ENCODE measurements at regions not wholly inside any gene's neighbourhood (a gene's known extent, or its start where the extent isn't known, plus 50 kb on each side); places are given as distances from the start of the nearest gene placed in this dataset.

DNA sequence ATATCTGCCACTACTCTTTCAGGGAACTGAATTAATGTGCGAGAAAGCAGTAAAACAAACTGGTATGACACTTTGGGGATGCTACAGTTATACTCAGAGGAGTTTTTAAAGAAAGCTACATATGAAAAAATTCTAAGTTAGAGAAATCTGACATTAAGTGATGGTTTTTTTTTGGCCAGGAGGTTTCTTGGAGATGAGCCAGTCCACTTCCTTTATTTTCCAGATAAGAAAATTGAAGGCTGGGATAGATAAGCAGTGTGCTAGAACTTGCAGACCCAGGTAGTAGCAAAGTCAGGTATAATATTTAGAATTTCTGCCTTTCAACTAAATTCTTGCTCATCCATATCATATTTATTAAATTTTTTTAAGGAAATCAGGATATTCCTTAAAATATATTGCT is 106.8 kb downstream of the FAT4 start:
- TF ChIP-seq CTCF (IDR thresholded peaks at IDR 0.05) (no peak), EP300 (IDR thresholded peaks at IDR 0.05) (no peak), POLR2A (IDR thresholded peaks at IDR 0.05) (no peak)
- Histone ChIP-seq H3K4me3 (no peak overlapping the region), H3K27ac (no peak overlapping the region), H3K4me1 (ENCODE audit: insufficient read depth) (no peaks in the 10 kb centered on the region), H3K36me3 (no peaks in the 10 kb centered on the region), H3K27me3 (no peaks in the 10 kb centered on the region), H3K9me3 (no peaks in the 10 kb centered on the region)
- DNase-seq = no peak
- intact Hi-C loops (cut with DNase I) = no loop called here
- 79 to 87% (median 86%) methylated on average over 1 of the region's 1 CpG for WGBS, 3 donors

GRCh38 chr4:125423124-125423523 is 108.4 kb downstream of the FAT4 start:
- no peak overlapping the region for H3K27ac ChIP-seq
- no peaks in the 10 kb centered on the region for H3K36me3 ChIP-seq
- no peak for DNase-seq
- WGBS, 3 donors = 97 to 98% (median 98%) methylated on average over 2 of the region's 2 CpGs
- TF ChIP-seq EP300 (IDR thresholded peaks at IDR 0.05) = no peak
- TF ChIP-seq CTCF (IDR thresholded peaks at IDR 0.05) = no peak
- TF ChIP-seq POLR2A (IDR thresholded peaks at IDR 0.05) = no peak
- H3K4me1 ChIP-seq (ENCODE audit: insufficient read depth) = no peaks in the 10 kb centered on the region
- no peak overlapping the region for H3K4me3 ChIP-seq
- H3K27me3 ChIP-seq = no peaks in the 10 kb centered on the region
- H3K9me3 ChIP-seq = no peaks in the 10 kb centered on the region
- intact Hi-C loops (cut with DNase I) = no loop called here

DNA sequence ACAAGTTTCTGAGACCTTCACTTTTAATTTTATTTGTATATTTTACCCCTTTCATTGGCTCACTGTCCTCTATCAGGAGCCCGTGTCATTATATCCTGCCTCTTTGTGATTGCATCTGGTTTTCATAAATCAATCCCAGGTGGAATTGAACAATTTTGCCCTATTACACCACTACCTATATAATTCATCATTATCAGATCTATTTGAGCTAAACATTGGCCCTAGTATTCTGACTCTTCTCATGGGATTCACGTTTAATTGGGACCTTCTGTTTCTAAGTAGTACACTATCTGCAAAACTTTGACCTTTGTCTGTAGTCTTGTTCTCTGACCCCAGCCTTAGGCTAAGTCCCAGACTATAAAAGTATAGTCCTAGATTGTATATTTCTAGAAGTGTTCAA is 114.1 kb downstream of the FAT4 start:
- intact Hi-C loops (cut with DNase I) = no loop called here
- no peaks in the 10 kb centered on the region for H3K27me3 ChIP-seq
- 78 to 83% (median 82%) methylated on average over 2 of the region's 2 CpGs for WGBS, 3 donors

GRCh38 chr4:125430086-125430485 is 115.3 kb downstream of the FAT4 start:
- no peaks in the 10 kb centered on the region for H3K4me1 ChIP-seq (ENCODE audit: insufficient read depth)
- no peak overlapping the region for H3K4me3 ChIP-seq
- no peaks in the 10 kb centered on the region for H3K36me3 ChIP-seq
- TF ChIP-seq POLR2A (IDR thresholded peaks at IDR 0.05) (no peak), EP300 (IDR thresholded peaks at IDR 0.05) (no peak), CTCF (IDR thresholded peaks at IDR 0.05) (no peak)
- no peaks in the 10 kb centered on the region for H3K27me3 ChIP-seq
- no peaks in the 10 kb centered on the region for H3K9me3 ChIP-seq
- H3K27ac ChIP-seq = no peak overlapping the region
- WGBS, 3 donors = 80 to 87% (median 83%) methylated on average over 4 of the region's 4 CpGs
- intact Hi-C loops (cut with DNase I) = no loop called here
- no peak for DNase-seq

More for the DNA sequence above, 114.1 kb downstream of the FAT4 start:
- Histone ChIP-seq H3K4me1 (ENCODE audit: insufficient read depth) (no peaks in the 10 kb centered on the region), H3K9me3 (no peaks in the 10 kb centered on the region), H3K27ac (no peak overlapping the region), H3K36me3 (no peaks in the 10 kb centered on the region), H3K4me3 (no peak overlapping the region)
- DNase-seq = no peak
- no peak for TF ChIP-seq EP300 (IDR thresholded peaks at IDR 0.05)
- TF ChIP-seq POLR2A (IDR thresholded peaks at IDR 0.05) = no peak
- no peak for TF ChIP-seq CTCF (IDR thresholded peaks at IDR 0.05)

GRCh38 chr4:125432078-125432477 is 117.3 kb downstream of the FAT4 start:
- Histone ChIP-seq H3K36me3 (no peaks in the 10 kb centered on the region), H3K4me3 (no peak overlapping the region), H3K9me3 (no peaks in the 10 kb centered on the region), H3K4me1 (ENCODE audit: insufficient read depth) (no peaks in the 10 kb centered on the region), H3K27ac (no peak overlapping the region), H3K27me3 (no peaks in the 10 kb centered on the region)
- WGBS, 3 donors = 67 to 87% (median 87%) methylated on average over 2 of the region's 2 CpGs
- intact Hi-C loops (cut with DNase I) = no loop called here
- DNase-seq = no peak
- no peak for TF ChIP-seq POLR2A (IDR thresholded peaks at IDR 0.05)
- TF ChIP-seq CTCF (IDR thresholded peaks at IDR 0.05) = no peak
- no peak for TF ChIP-seq EP300 (IDR thresholded peaks at IDR 0.05)
